Vagina (tissue), 2 donors: ENCODE measurements at regions not wholly inside any gene's neighbourhood (a gene's known extent, or its start where the extent isn't known, plus 50 kb on each side); places are given as distances from the start of the nearest gene placed in this dataset.

ENCODE experiments used
- CTCF ChIP-seq, 3 experiments: fragments of 450-650 bp in 2 of 3; fragments of 200-600 bp in 1 of 3; sonication (generic) in 1 of 3; IDR thresholded peaks; one replicate each; pipeline ENCODE4 v1.5.1; 2017 to 2019; ENCODE audit warnings: antibody characterized with exemption in 3 of 3, mild to moderate bottlenecking in 2 of 3, moderate library complexity in 2 of 3
- POLR2A ChIP-seq, 2 donors: fragments of 450-650 bp; IDR thresholded peaks; one replicate each; pipeline ENCODE4 v1.6.1; 2017; ENCODE audit warnings: antibody characterized with exemption in 2 of 2, mild to moderate bottlenecking in 2 of 2, moderate library complexity in 2 of 2

GRCh38 chr3:75334299-75334698, 329.8 kb upstream of the FRG2C start:
- no peak for TF ChIP-seq POLR2A (IDR thresholded peaks at IDR 0.05)
- no peak for TF ChIP-seq CTCF (IDR thresholded peaks at IDR 0.05)
